Esophagus muscularis mucosa (tissue), 2 donors: ENCODE measurements at regions not wholly inside any gene's neighbourhood (a gene's known extent, or its start where the extent isn't known, plus 50 kb on each side); places are given as distances from the start of the nearest gene placed in this dataset.

Source experiments
- POLR2A ChIP-seq: fragments of 450-650 bp; IDR thresholded peaks from one replicate; pipeline ENCODE4 v1.6.1; 2017; ENCODE audit warnings: antibody characterized with exemption, moderate library complexity, mild to moderate bottlenecking, low read depth
- POLR2AphosphoS5 ChIP-seq, 2 donors: sonication (generic); formaldehyde crosslinking; IDR thresholded peaks; one replicate each; pipeline ENCODE4 v1.6.1; 2017; ENCODE audit warnings: antibody characterized with exemption in 2 of 2

- TF ChIP-seq POLR2A: no peak
- no peak for TF ChIP-seq POLR2AphosphoS5 (IDR thresholded peaks at IDR 0.05)
Measured at GRCh38 chr1:175882192-175882591, 138.8 kb upstream of the TNR start.
